Fibroblast of pulmonary artery (primary cell): ENCODE measurements at regions not wholly inside any gene's neighbourhood (a gene's known extent, or its start where the extent isn't known, plus 50 kb on each side); places are given as distances from the start of the nearest gene placed in this dataset.
"Not testable (repeated sequence)": the region's sequence is repeated elsewhere in the genome, so short reads cannot be mapped to it uniquely, and the experiment has no call there.

Experiments
- DNase-seq: peaks from one replicate; pipeline ENCODE4 v3.0.0-alpha.2; 2010; ENCODE audit warnings: low read depth
- H3K4me3 ChIP-seq: replicated peaks from 2 replicates; pipeline ENCODE4 v1.5.1; 2011; ENCODE audit warnings: low read depth, mild to moderate bottlenecking, control low read depth, low read length, moderate library complexity
- CTCF ChIP-seq: IDR thresholded peaks from 2 replicates; pipeline ENCODE4 v1.5.1; 2011; ENCODE audit warnings: mild to moderate bottlenecking, control low read depth, low read length, inconsistent platforms; ENCODE audit errors: missing control alignments

DNA sequence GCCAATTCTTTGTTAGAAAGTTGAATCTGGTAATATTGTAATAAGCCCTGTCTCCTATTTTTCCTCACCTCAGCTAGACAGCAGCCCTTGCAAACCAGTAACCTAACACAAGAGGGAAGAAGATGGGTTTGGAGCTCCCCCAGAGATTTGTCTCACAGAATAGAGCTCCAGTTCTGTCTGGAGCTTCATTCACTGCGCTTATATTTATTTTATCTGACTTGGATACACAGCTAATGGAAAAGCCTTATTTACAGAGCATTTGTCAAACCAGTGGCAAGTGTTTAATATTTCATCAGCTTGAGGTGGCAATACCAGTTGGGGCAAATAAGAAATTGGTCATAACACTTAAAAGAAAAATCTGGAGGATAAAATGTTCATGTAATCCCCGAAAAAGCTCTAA is 1094.0 kb downstream of the FSCB start:
- DNase-seq = no peak
- TF ChIP-seq CTCF = no peak
- H3K4me3 ChIP-seq = no peak overlapping the region

DNA sequence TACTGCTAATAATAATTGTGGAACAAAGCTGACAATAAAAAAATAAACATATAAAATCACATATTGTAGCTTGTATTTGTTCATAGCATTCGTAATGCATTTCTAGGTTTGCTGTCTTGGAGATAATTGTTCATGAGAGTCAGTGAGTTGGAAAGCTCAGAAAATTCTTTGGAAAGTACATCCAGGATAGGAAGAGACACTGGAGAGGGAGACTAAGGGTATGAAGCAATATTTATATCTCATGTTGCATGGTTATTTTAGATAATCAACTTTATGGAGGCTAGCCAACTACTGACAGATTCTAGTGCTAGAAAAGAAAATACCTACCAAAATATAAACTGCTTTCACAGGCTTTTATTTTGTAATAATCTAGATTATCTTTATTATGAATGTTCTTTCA is 1095.2 kb downstream of the FSCB start:
- DNase-seq = peak; percentile 70
- TF ChIP-seq CTCF = no peak
- H3K4me3 ChIP-seq = no peak overlapping the region

- no peak for TF ChIP-seq CTCF
- H3K4me3 ChIP-seq = no peak overlapping the region
- DNase-seq = no peak
These were observed 1096.5 kb downstream of the FSCB start for GRCh38 chr14:43410631-43411030.

DNA sequence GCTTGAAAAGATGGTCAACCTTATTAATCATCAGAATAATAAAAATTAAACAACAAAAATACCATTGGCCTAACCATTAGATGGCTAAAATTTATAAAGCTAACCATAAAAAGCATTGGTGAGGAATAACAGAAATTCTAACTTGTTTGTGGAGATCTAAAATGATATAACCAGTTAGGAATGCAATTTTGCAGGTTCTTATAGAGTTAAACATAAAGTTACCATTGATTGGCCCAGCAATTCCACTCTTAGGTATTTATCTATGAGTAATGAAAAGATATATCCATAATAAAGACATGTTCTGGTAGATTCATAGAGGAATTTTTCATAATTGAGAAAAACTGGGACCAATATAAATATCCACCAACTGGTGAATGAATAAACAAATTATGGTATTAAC is 1098.6 kb downstream of the FSCB start:
- no peak for DNase-seq
- no peak for TF ChIP-seq CTCF
- no peak overlapping the region for H3K4me3 ChIP-seq

DNA sequence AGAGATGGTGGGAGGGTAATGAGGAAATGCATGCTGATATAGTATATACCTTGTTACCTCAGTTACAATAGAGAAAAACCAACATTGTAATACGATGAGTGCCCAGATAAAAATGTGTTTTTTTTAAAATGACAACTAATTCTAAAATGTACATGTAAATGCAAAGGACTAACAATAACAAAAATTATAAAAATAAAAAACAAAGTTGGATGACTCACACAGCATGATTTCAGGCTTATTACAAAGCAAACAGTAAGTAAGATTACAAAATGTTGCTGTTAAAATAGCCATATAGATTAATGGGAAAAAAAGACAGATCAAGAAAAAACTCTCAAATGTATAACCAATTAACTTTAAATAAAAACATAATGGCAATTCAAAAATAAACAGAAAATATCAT is 1099.4 kb downstream of the FSCB start:
- DNase-seq = peak; percentile 5
- TF ChIP-seq CTCF = no peak
- H3K4me3 ChIP-seq = no peak overlapping the region

DNA sequence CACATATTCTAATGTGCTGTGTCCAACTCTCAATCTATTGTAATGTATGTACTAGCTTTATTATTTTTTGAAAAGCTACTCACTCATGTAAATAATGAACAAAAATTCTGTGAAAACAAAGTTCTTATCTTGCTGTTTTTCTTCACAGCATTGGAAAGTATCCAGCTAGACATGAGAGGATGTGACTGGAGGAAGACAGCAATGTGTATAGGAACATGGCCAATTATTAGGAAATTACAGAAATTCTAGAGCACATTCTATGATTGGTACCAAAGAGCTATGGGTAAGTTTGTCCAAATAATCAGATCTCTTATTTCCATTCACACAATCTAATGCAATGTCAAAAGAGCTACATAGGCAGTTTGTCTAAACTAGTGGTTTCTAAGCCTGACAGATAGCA is 1100.2 kb downstream of the FSCB start:
- no peak for TF ChIP-seq CTCF
- DNase-seq = peak; percentile 58
- no peak overlapping the region for H3K4me3 ChIP-seq

DNA sequence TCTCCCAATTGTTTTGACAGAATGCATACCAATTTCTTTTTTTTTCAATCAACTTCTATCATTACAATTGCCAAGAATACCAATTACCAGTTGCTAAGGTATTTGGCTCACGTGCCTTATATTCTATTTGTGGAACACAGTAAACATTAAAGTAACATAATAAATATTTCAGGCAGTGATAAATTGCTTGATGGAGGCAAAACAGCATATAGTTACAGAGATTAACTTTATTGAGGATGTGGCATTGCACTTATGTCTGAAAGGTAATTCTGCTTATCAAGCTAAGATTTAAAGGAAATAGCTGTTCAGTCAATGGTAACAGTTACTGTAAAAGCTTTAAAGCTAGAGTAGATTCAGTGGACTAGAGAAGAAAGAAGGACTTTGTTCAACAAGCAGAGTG is 1107.8 kb downstream of the FSCB start:
- TF ChIP-seq CTCF = no peak

DNA sequence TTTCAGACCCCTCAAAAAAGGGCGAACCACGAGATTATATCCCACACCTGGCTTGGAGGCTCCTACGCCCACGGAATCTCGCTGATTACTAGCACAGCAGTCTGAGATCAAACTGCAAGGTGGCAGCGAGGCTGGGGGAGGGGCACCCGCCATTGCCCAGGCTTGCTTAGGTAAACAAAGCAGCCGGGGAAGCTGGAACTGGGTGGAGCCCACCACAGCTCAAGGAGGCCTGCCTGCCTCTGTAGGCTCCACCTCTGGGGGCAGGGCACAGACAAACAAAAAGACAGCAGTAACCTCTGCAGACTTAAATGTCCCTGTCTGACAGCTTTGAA is 1136.6 kb downstream of the FSCB start:
- not testable (repeated sequence) for H3K4me3 ChIP-seq, DNase-seq

More for the DNA sequence above, 1107.8 kb downstream of the FSCB start:
- H3K4me3 ChIP-seq = no peak overlapping the region
- no peak for DNase-seq
